MM.1S (cell line): ENCODE measurements at regions not wholly inside any gene's neighbourhood (a gene's known extent, or its start where the extent isn't known, plus 50 kb on each side); places are given as distances from the start of the nearest gene placed in this dataset.

ENCODE experiments used
- CTCF ChIP-seq: fragments of 300-600 bp; sonication (generic); IDR thresholded peaks from 2 replicates; pipeline ENCODE4 v1.5.1; 2016; ENCODE audit warnings: antibody characterized with exemption, low read length, mixed read lengths
- EZH2phosphoT487 ChIP-seq: fragments of 300-600 bp; sonication (generic); IDR thresholded peaks from 2 replicates; pipeline ENCODE4 v1.6.1; 2018; ENCODE audit warnings: antibody characterized with exemption, low read length

GRCh38 chr17:71071041-71071440 is 901.7 kb downstream of the KCNJ2 start:
- TF ChIP-seq CTCF (no peak), EZH2phosphoT487 (no peak)
